Liver (tissue), 8 donors: ENCODE measurements at regions not wholly inside any gene's neighbourhood (a gene's known extent, or its start where the extent isn't known, plus 50 kb on each side); places are given as distances from the start of the nearest gene placed in this dataset.

Source experiments
- DNase-seq: peaks from one replicate; pipeline ENCODE4 v3.0.0-alpha.2; 2017; ENCODE audit warnings: low spot score
- H3K27ac ChIP-seq, 2 donors: one replicate each; pipeline ENCODE4 v1.7.0; 2013; ENCODE audit warnings: inconsistent platforms in 2 of 2, low read length in 2 of 2, control low read depth in 1 of 2, low read depth in 1 of 2, mild to moderate bottlenecking in 1 of 2
- H3K27me3 ChIP-seq, 4 donors: one replicate each; pipeline versions ENCODE4 v1.6.1 to v1.7.0; 2013; ENCODE audit warnings: low read length in 3 of 4, inconsistent platforms in 1 of 4, mild to moderate bottlenecking in 1 of 4, moderate library complexity in 1 of 4; ENCODE audit not compliant: control insufficient read depth in 4 of 4, insufficient read depth in 4 of 4
- H3K36me3 ChIP-seq, 4 donors: one replicate each; pipeline versions ENCODE4 v1.6.1 to v1.7.0; 2013; ENCODE audit warnings: low read length in 3 of 4, mild to moderate bottlenecking in 3 of 4, low read depth in 1 of 4, moderate library complexity in 1 of 4; ENCODE audit not compliant: control insufficient read depth in 4 of 4, insufficient read depth in 3 of 4
- H3K4me1 ChIP-seq, 4 donors: one replicate each; pipeline versions ENCODE4 v1.6.1 to v1.7.0; 2013; ENCODE audit warnings: low read length in 3 of 4, mild to moderate bottlenecking in 3 of 4, moderate library complexity in 1 of 4; ENCODE audit not compliant: control insufficient read depth in 4 of 4, insufficient read depth in 4 of 4
- H3K4me3 ChIP-seq, 3 donors: one replicate each; pipeline versions ENCODE4 v1.6.1 to v1.7.0; 2013; ENCODE audit warnings: low read length in 3 of 3, control low read depth in 1 of 3, low read depth in 1 of 3, mild to moderate bottlenecking in 1 of 3
- H3K9ac ChIP-seq, 2 donors: one replicate each; pipeline ENCODE4 v1.7.0; 2013; ENCODE audit warnings: low read length in 2 of 2, mild to moderate bottlenecking in 2 of 2, moderate library complexity in 2 of 2, control low read depth in 1 of 2, low read depth in 1 of 2
- H3K9me3 ChIP-seq, 4 donors: one replicate each; pipeline versions ENCODE4 v1.6.1 to v1.7.0; 2013; ENCODE audit warnings: low read length in 3 of 4; ENCODE audit not compliant: control insufficient read depth in 4 of 4
- CTCF ChIP-seq: fragments of 150-350 bp; IDR thresholded peaks from 2 replicates; pipeline ENCODE4 v1.5.1; 2017; ENCODE audit warnings: improper control_type of control experiment, low read depth, low read length; ENCODE audit not compliant: missing input control
- EGR1 ChIP-seq, 2 donors: IDR thresholded peaks; 2 replicates each; pipeline ENCODE4 v1.6.1; 2016 to 2018; ENCODE audit warnings: antibody characterized with exemption in 2 of 2, low read depth in 2 of 2
- FOXA1 ChIP-seq: IDR thresholded peaks from 2 replicates; pipeline ENCODE4 v1.6.1; 2016; ENCODE audit warnings: antibody characterized with exemption
- GABPA ChIP-seq, 2 donors: IDR thresholded peaks in 1 of 2; conservative IDR thresholded peaks in 1 of 2; 2 replicates each; pipeline ENCODE4 v1.6.1; 2016; ENCODE audit warnings: antibody characterized with exemption in 2 of 2, mild to moderate bottlenecking in 1 of 2, moderate library complexity in 1 of 2
- HNF4G ChIP-seq: IDR thresholded peaks from 2 replicates; pipeline ENCODE4 v1.6.1; 2016; ENCODE audit warnings: antibody characterized with exemption
- MAX ChIP-seq: IDR thresholded peaks from 2 replicates; pipeline ENCODE4 v1.6.1; 2016; ENCODE audit warnings: antibody characterized with exemption
- NR2F2 ChIP-seq: IDR thresholded peaks from 2 replicates; pipeline ENCODE4 v1.6.1; 2016; ENCODE audit warnings: antibody characterized with exemption
- RAD21 ChIP-seq, 2 donors: IDR thresholded peaks; 2 replicates each; pipeline ENCODE4 v1.6.1; 2016; ENCODE audit warnings: antibody characterized with exemption in 2 of 2, mild to moderate bottlenecking in 2 of 2
- YY1 ChIP-seq: IDR thresholded peaks from 2 replicates; pipeline ENCODE4 v1.6.1; 2016; ENCODE audit warnings: antibody characterized with exemption, mild to moderate bottlenecking
- WGBS: extraction: QIAGEN DNeasy Blood & Tissue Kit; methylation state at CpG from one replicate; pipeline ENCODE4 v1.1.7; 2013; 5-methylcytosine and 5-hydroxymethylcytosine counted together
- donor health status: healthy.
- donor health status: healthy.
- donor health status: healthy.
- donor health status: healthy.
- donor health status: healthy.

- 87% methylated on average over 2 of the region's 2 CpGs for WGBS
- H3K36me3 ChIP-seq, result no peaks in the 10 kb centered on the region
- H3K27ac ChIP-seq, result no peak overlapping the region
- no peak for TF ChIP-seq MAX
- no peak for TF ChIP-seq NR2F2
- TF ChIP-seq GABPA (IDR thresholded peaks at IDR 0.05 in 1 of 2, conservative IDR thresholded peaks at IDR 0.05 in 1 of 2), result no peak
- TF ChIP-seq RAD21 (IDR thresholded peaks at IDR 0.05), result no peak
- TF ChIP-seq EGR1 (IDR thresholded peaks at IDR 0.05; ENCODE audit: low read depth in 2 of 2), result no peak
- no peak for TF ChIP-seq YY1
- no peak for TF ChIP-seq HNF4G
- TF ChIP-seq FOXA1, result no peak
- no peak for TF ChIP-seq CTCF
- H3K4me3 ChIP-seq, result no peak overlapping the region
- no peaks in the 10 kb centered on the region for H3K9me3 ChIP-seq
- DNase-seq, result no peak
- peaks cover 0 to 3% (median 0%) of the 10 kb centered on the region in 4 donors for H3K27me3 ChIP-seq
- H3K4me1 ChIP-seq, result no peaks in the 10 kb centered on the region
- H3K9ac ChIP-seq, result no peak overlapping the region
These were observed 50.4 kb upstream of the GRPEL1 start for GRCh38 chr4:7118013-7118832.
